HepG2 (cell line): ENCODE measurements at regions not wholly inside any gene's neighbourhood (a gene's known extent, or its start where the extent isn't known, plus 50 kb on each side); places are given as distances from the start of the nearest gene placed in this dataset.

Experiments used
- ATAC-seq: fragments of 200-7000 bp; cut with Tn5 transposase; 3 replicates; pipeline ENCODE4 v1.9.1; 2020; ENCODE audit warnings: mild to moderate bottlenecking, moderate library complexity
- BruUV-seq: library from RNA; stranded (reverse); fragments of 400-500 nt; replicated peaks from 2 replicates; lab custom pipeline; 2021; lab: Mats Ljungman, UMichigan
- CTCF ChIA-PET: fragments of 300-600 bp; formaldehyde crosslinking; extraction: SDS; loops from one replicate; lab custom pipeline; 2021; ENCODE audit warnings: low total read pairs, inconsistent platforms, low intra/inter-chr PET ratio; lab: Yijun Ruan, JAX
- POLR2A ChIA-PET: fragments of 350-600 bp; sonication (Branson Sonifier 250); formaldehyde crosslinking; loops from one replicate; lab custom pipeline; 2020; ENCODE audit warnings: antibody characterized with exemption, inconsistent platforms; lab: Yijun Ruan, JAX
- DNase-seq: peaks from one replicate; pipeline ENCODE4 v3.0.0-alpha.2; 2015; ENCODE audit warnings: low spot score
- FAIRE-seq: peaks from 3 replicates; lab custom pipeline; 2011; peaks lifted over from hg19 to GRCh38; lab: Jason Lieb, UNC
- H2AFZ ChIP-seq: one replicate; pipeline ENCODE4 v1.6.1; 2011; ENCODE audit warnings: low read length, inconsistent platforms
- H3K27ac ChIP-seq: fragments of 300-600 bp; 3 replicates; pipeline ENCODE4 v1.8.0; 2011; ENCODE audit warnings: mixed run types, mild to moderate bottlenecking, mixed read lengths, low read length, inconsistent platforms; ENCODE audit not compliant: insufficient read depth; ENCODE audit errors: extremely low read length
- H3K27me3 ChIP-seq, 2 experiments: fragments of 200-600 bp in 1 of 2; 2 replicates in 1 of 2; 3 replicates in 1 of 2; pipeline versions ENCODE4 v1.6.0 to v1.8.0; 2011; ENCODE audit warnings: low read length in 2 of 2, mild to moderate bottlenecking in 2 of 2, moderate library complexity in 2 of 2, inconsistent platforms in 1 of 2; ENCODE audit not compliant: insufficient read depth in 2 of 2, control insufficient read depth in 1 of 2
- H3K36me3 ChIP-seq, 2 experiments: fragments of 200-600 bp in 1 of 2; replicated peaks in 1 of 2; 2 replicates in 1 of 2; 3 replicates in 1 of 2; pipeline versions ENCODE4 v1.5.1 to v1.8.0; 2011; ENCODE audit warnings: low read length in 2 of 2, inconsistent platforms in 1 of 2; ENCODE audit not compliant: insufficient read depth in 2 of 2, control insufficient read depth in 1 of 2
- H3K4me1 ChIP-seq: 2 replicates; pipeline ENCODE4 v1.5.1; 2012; ENCODE audit warnings: low read length, inconsistent platforms; ENCODE audit not compliant: insufficient read depth
- H3K4me2 ChIP-seq: 2 replicates; pipeline ENCODE4 v1.6.0; 2011; ENCODE audit warnings: low read depth, low read length, inconsistent platforms
- H3K4me3 ChIP-seq, 3 experiments: fragments of 200-600 bp in 1 of 3; sonication (generic), shearing (Covaris generic) in 1 of 3; replicated peaks in 1 of 3; 2 replicates each; pipeline ENCODE4 v1.5.1; 2011 to 2016; ENCODE audit warnings: low read length in 3 of 3, inconsistent platforms in 2 of 3, low read depth in 2 of 3, mild to moderate bottlenecking in 2 of 3, control low read depth in 1 of 3, mixed read lengths in 1 of 3; ENCODE audit not compliant: insufficient read depth in 1 of 3
- H3K79me2 ChIP-seq: one replicate; pipeline ENCODE4 v1.6.1; 2011; ENCODE audit warnings: low read length, inconsistent platforms; ENCODE audit not compliant: insufficient read depth
- H3K9ac ChIP-seq: 2 replicates; pipeline ENCODE4 v1.6.0; 2011; ENCODE audit warnings: mild to moderate bottlenecking, low read depth, low read length, inconsistent platforms; ENCODE audit not compliant: insufficient read depth
- H3K9me3 ChIP-seq: 2 replicates; pipeline ENCODE4 v1.5.1; 2012; ENCODE audit warnings: mild to moderate bottlenecking, low read length
- H4K20me1 ChIP-seq: 2 replicates; pipeline ENCODE4 v1.6.0; 2011; ENCODE audit warnings: inconsistent platforms, mild to moderate bottlenecking, low read length, moderate library complexity; ENCODE audit not compliant: insufficient read depth
- CREB1 ChIP-seq, 2 experiments: fragments of 450-650 bp in 1 of 2; IDR thresholded peaks; 2 replicates each; pipeline ENCODE4 v1.6.1; 2016 to 2017; ENCODE audit warnings: control low read depth in 1 of 2, mild to moderate bottlenecking in 1 of 2, missing compliant biosample characterization in 1 of 2, missing genetic modification characterization in 1 of 2
- E2F1 ChIP-seq: sonication (generic); formaldehyde crosslinking; IDR thresholded peaks from 2 replicates; pipeline ENCODE4 v1.5.0; 2020; ENCODE audit warnings: missing genetic modification reagents
- PAWR ChIP-seq: sonication (generic); formaldehyde crosslinking; IDR thresholded peaks from 2 replicates; pipeline ENCODE4 v1.4.0; 2020; ENCODE audit warnings: missing genetic modification reagents, mild to moderate bottlenecking, borderline replicate concordance
- PBX3 ChIP-seq: sonication (generic); formaldehyde crosslinking; IDR thresholded peaks from 2 replicates; pipeline ENCODE4 v1.8.1; 2023; ENCODE audit warnings: missing genetic modification reagents, inconsistent platforms, borderline replicate concordance
- RBM22 ChIP-seq: fragments of 200-400 bp; formaldehyde crosslinking; optimal IDR thresholded peaks from 2 replicates; pipeline ENCODE3; 2017; ENCODE audit warnings: mild to moderate bottlenecking, low read length, moderate library complexity
- SRF ChIP-seq: IDR thresholded peaks from 2 replicates; pipeline ENCODE4 v1.6.1; 2011; ENCODE audit warnings: mild to moderate bottlenecking, low read depth, low read length, moderate library complexity
- STAT5B ChIP-seq: sonication (generic); formaldehyde crosslinking; IDR thresholded peaks from 2 replicates; pipeline ENCODE4 v1.4.0; 2020; ENCODE audit warnings: missing genetic modification reagents
- TARDBP ChIP-seq: sonication (generic); formaldehyde crosslinking; IDR thresholded peaks from 2 replicates; pipeline ENCODE4 v1.8.0; 2022; ENCODE audit warnings: mild to moderate bottlenecking, missing genetic modification reagents
- TRAFD1 ChIP-seq: sonication (generic); formaldehyde crosslinking; IDR thresholded peaks from 2 replicates; pipeline ENCODE4 v1.5.1; 2020; ENCODE audit warnings: missing genetic modification reagents, mild to moderate bottlenecking, borderline replicate concordance
- ZNF362 ChIP-seq: sonication (generic); formaldehyde crosslinking; IDR thresholded peaks from 2 replicates; pipeline ENCODE4 v1.4.0; 2020; ENCODE audit warnings: missing genetic modification reagents, mild to moderate bottlenecking, borderline replicate concordance
- ZNF430 ChIP-seq: sonication (generic); formaldehyde crosslinking; IDR thresholded peaks from 2 replicates; pipeline ENCODE4 v1.9.0; 2021; ENCODE audit warnings: mild to moderate bottlenecking, missing genetic modification reagents
- ZNF670 ChIP-seq: sonication (generic); formaldehyde crosslinking; IDR thresholded peaks from 2 replicates; pipeline ENCODE4 v1.8.0; 2022; ENCODE audit warnings: mild to moderate bottlenecking, missing genetic modification reagents, borderline replicate concordance
- WGBS: methylation state at CpG from one replicate; pipeline ENCODE4 v1.1.6; 2017; ENCODE audit warnings: low lambda C conversion rate; 5-methylcytosine and 5-hydroxymethylcytosine counted together
- in situ Hi-C: cut with HindIII; loops from 2 replicates; pipeline ENCODE4 v1.10.0; 2017; ENCODE audit warnings: low pct_unique_long_range_greater_than_20kb; ENCODE audit not compliant: extremely low pct_ligation_motif_present
- intact Hi-C: fragments of 100-400 bp; cut with micrococcal nuclease; formaldehyde crosslinking; loops from one replicate; pipeline ENCODE4 v1.10.0; 2022; ENCODE audit not compliant: unreplicated experiment

GRCh38 chr3:76402926-76403325 is 617.6 kb upstream of the ZNF717 start (continued):
- TF ChIP-seq RBM22: no peak
- no peak for TF ChIP-seq CREB1 (IDR thresholded peaks at IDR 0.05)
- no peak for TF ChIP-seq CREB1 (CRISPR knock-in tag; IDR thresholded peaks at IDR 0.05)

GRCh38 chr3:76403556-76403955 is 618.2 kb upstream of the ZNF717 start:
- no peaks in the 10 kb centered on the region for H3K4me1 ChIP-seq
- TF ChIP-seq SRF: no peak
- in situ Hi-C loops (no loop called here), intact Hi-C loops (no loop called here)
- no TSS peak for BruUV-seq
- peaks cover 12% of the 10 kb centered on the region; the same call in 1 of the 2 replicates for H3K9me3 ChIP-seq
- ChIA-PET CTCF (no interaction called here), POLR2A (no interaction called here)
- H3K36me3 ChIP-seq: no peaks in the 10 kb centered on the region
- H3K9ac ChIP-seq: no peak overlapping the region
- H3K27ac ChIP-seq: no peak overlapping the region
- H2AFZ ChIP-seq: no peak overlapping the region
- H3K27me3 ChIP-seq: no peaks in the 10 kb centered on the region
- FAIRE-seq: no peak
- no peak overlapping the region for H3K4me2 ChIP-seq
- no peaks in the 10 kb centered on the region for H3K79me2 ChIP-seq
- no peak for ATAC-seq
- H4K20me1 ChIP-seq: no peaks in the 10 kb centered on the region
- no peak overlapping the region for H3K4me3 ChIP-seq
- DNase-seq: no peak
- 5% methylated on average over 2 of the region's 2 CpGs for WGBS

GRCh38 chr3:76405196-76405595 is 619.8 kb upstream of the ZNF717 start:
- POLR2A ChIA-PET: no interaction called here
- peaks cover 12% of the 10 kb centered on the region; the same call in 1 of the 2 replicates for H3K9me3 ChIP-seq
- no peaks in the 10 kb centered on the region for H3K27me3 ChIP-seq
- no peak overlapping the region for H3K4me3 ChIP-seq
- no peak overlapping the region for H2AFZ ChIP-seq
- ATAC-seq (no peak), DNase-seq (no peak), FAIRE-seq (no peak)
- no peak overlapping the region for H3K4me2 ChIP-seq
- WGBS: 0% methylated on average over 1 of the region's 1 CpG
- no peak overlapping the region for H3K27ac ChIP-seq
- no peaks in the 10 kb centered on the region for H3K36me3 ChIP-seq
- no peaks in the 10 kb centered on the region for H3K79me2 ChIP-seq
- CTCF ChIA-PET: no interaction called here
- H4K20me1 ChIP-seq: no peaks in the 10 kb centered on the region
- intact Hi-C loops: no loop called here
- BruUV-seq: no TSS peak
- in situ Hi-C loops: no loop called here
- no peak overlapping the region for H3K9ac ChIP-seq
- H3K4me1 ChIP-seq: no peaks in the 10 kb centered on the region
- no peak for TF ChIP-seq TRAFD1 (CRISPR knock-in tag)
- no peak for TF ChIP-seq ZNF430
- TF ChIP-seq ZNF670 (CRISPR knock-in tag): no peak
- no peak for TF ChIP-seq E2F1
- no peak for TF ChIP-seq PAWR
- TF ChIP-seq STAT5B (CRISPR knock-in tag): no peak
- no peak for TF ChIP-seq PBX3
- no peak for TF ChIP-seq ZNF362 (CRISPR knock-in tag)
- no peak for TF ChIP-seq TARDBP (CRISPR knock-in tag)
